Neural cell (in vitro differentiated cells): ENCODE measurements at regions not wholly inside any gene's neighbourhood (a gene's known extent, or its start where the extent isn't known, plus 50 kb on each side); places are given as distances from the start of the nearest gene placed in this dataset.

ENCODE experiments used
- CTCF ChIP-seq: fragments of 450-650 bp; IDR thresholded peaks from 2 replicates; pipeline ENCODE4 v1.5.1; 2014; ENCODE audit warnings: antibody characterized with exemption, mild to moderate bottlenecking, moderate library complexity; ENCODE audit not compliant: poor library complexity, severe bottlenecking
- EP300 ChIP-seq: fragments of 450-650 bp; conservative IDR thresholded peaks from 2 replicates; pipeline ENCODE4 v1.6.1; 2014; ENCODE audit warnings: antibody characterized with exemption, mild to moderate bottlenecking, moderate library complexity; ENCODE audit not compliant: poor library complexity, severe bottlenecking
- EZH2 ChIP-seq: fragments of 200-600, 300-800 bp; shearing (Covaris generic), sonication (generic); IDR thresholded peaks from 2 replicates; pipeline ENCODE4 v1.6.1; 2014; ENCODE audit warnings: antibody characterized with exemption, low read length, borderline replicate concordance, mild to moderate bottlenecking; ENCODE audit not compliant: insufficient read depth, poor library complexity, severe bottlenecking
- MXI1 ChIP-seq: fragments of 450-650 bp; conservative IDR thresholded peaks from 2 replicates; pipeline ENCODE4 v1.6.1; 2014; ENCODE audit warnings: antibody characterized with exemption, mild to moderate bottlenecking; ENCODE audit not compliant: poor library complexity, severe bottlenecking
- POLR2AphosphoS5 ChIP-seq: IDR thresholded peaks from 2 replicates; pipeline ENCODE4 v1.6.1; 2012
- RAD21 ChIP-seq: fragments of 450-650 bp; conservative IDR thresholded peaks from 2 replicates; pipeline ENCODE4 v1.6.1; 2014; ENCODE audit warnings: antibody characterized with exemption, mild to moderate bottlenecking, moderate library complexity
- REST ChIP-seq: IDR thresholded peaks from 2 replicates; pipeline ENCODE4 v1.6.1; 2012; ENCODE audit warnings: borderline replicate concordance
- SMC3 ChIP-seq: fragments of 450-650 bp; conservative IDR thresholded peaks from 2 replicates; pipeline ENCODE4 v1.6.1; 2014; ENCODE audit warnings: antibody characterized with exemption, mild to moderate bottlenecking, moderate library complexity; ENCODE audit not compliant: poor library complexity
- TAF1 ChIP-seq: IDR thresholded peaks from 2 replicates; pipeline ENCODE4 v1.6.1; 2012; ENCODE audit warnings: low read depth

DNA sequence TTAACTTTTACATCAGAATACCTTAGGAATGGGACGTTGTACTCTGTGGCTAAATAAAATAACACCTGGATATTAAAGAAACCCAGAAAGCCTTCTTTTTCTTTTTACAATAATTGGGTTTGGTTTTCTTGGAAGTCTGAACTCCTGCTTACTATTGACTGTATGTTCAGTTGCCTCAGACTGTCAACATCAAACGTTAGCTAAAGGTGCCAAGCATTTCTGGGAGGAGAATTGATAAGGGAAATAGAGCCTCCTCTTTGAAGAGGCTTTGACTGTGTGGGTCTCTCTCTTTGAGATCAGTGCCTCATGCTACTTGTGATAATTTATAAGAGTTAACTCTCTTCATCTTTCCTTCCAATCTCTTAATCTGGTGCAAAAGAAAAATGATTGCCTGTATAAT, 224.7 kb upstream of the BMPER start:
- no peak for TF ChIP-seq CTCF
- TF ChIP-seq POLR2AphosphoS5 = no peak
- TF ChIP-seq REST = no peak
- no peak for TF ChIP-seq MXI1
- no peak for TF ChIP-seq TAF1
- TF ChIP-seq EP300 = no peak
- no peak for TF ChIP-seq EZH2
- no peak for TF ChIP-seq RAD21
- no peak for TF ChIP-seq SMC3
